ENCODE measurements at regions not wholly inside any gene's neighbourhood (a gene's known extent, or its start where the extent isn't known, plus 50 kb on each side); places are given as distances from the start of the nearest gene placed in this dataset.

- H3K36me3 ChIP-seq (ENCODE audit: insufficient read depth, low read length): no peaks in the 10 kb centered on the region
- no peaks in the 10 kb centered on the region for H3K27me3 ChIP-seq (ENCODE audit: insufficient read depth, low read depth, low read length)
- H3K27ac ChIP-seq (ENCODE audit: low read length): no peak overlapping the region
- H3F3A ChIP-seq (ENCODE audit: insufficient read depth, low read length, poor library complexity, severe bottlenecking): no peaks in the 10 kb centered on the region
- no peak overlapping the region for H2AFZ ChIP-seq (ENCODE audit: low read depth, low read length)
- no peak overlapping the region for H3K4me2 ChIP-seq (ENCODE audit: low read length)
- H3K9me2 ChIP-seq (ENCODE audit: insufficient read depth, low read length): no peaks in the 10 kb centered on the region
- TF ChIP-seq REST (IDR thresholded peaks at IDR 0.05; ENCODE audit: borderline replicate concordance): no peak
- TF ChIP-seq EP300 (conservative IDR thresholded peaks at IDR 0.05; ENCODE audit: poor library complexity, severe bottlenecking): no peak
- no peak for TF ChIP-seq EZH2 (IDR thresholded peaks at IDR 0.05; ENCODE audit: borderline replicate concordance, insufficient read depth, low read length, poor library complexity, severe bottlenecking)
- TF ChIP-seq SMC3 (conservative IDR thresholded peaks at IDR 0.05; ENCODE audit: poor library complexity): no peak
- no peak for TF ChIP-seq RAD21 (conservative IDR thresholded peaks at IDR 0.05)
- TF ChIP-seq POLR2AphosphoS5 (IDR thresholded peaks at IDR 0.05): no peak
- no peaks in the 10 kb centered on the region for H3K9me3 ChIP-seq (ENCODE audit: low read length)
- no peaks in the 10 kb centered on the region for H4K20me1 ChIP-seq (ENCODE audit: insufficient read depth)
- H3K9ac ChIP-seq (ENCODE audit: low read length): no peak overlapping the region
- no peaks in the 10 kb centered on the region for H3K79me2 ChIP-seq (replicated peaks; ENCODE audit: insufficient read depth, low read length)
- H3K4me3 ChIP-seq (ENCODE audit: low read length): no peak overlapping the region
Measured at GRCh38 chr1:63155437-63155836, 166.9 kb upstream of the FOXD3 start.

- H2AFZ ChIP-seq (ENCODE audit: low read depth, low read length): no peak overlapping the region
- H3F3A ChIP-seq (ENCODE audit: insufficient read depth, low read length, poor library complexity, severe bottlenecking): no peaks in the 10 kb centered on the region
- no peak overlapping the region for H3K9ac ChIP-seq (ENCODE audit: low read length)
- no peak overlapping the region for H3K4me3 ChIP-seq (ENCODE audit: low read length)
- no peak overlapping the region for H3K4me2 ChIP-seq (ENCODE audit: low read length)
- H3K27me3 ChIP-seq (ENCODE audit: insufficient read depth, low read depth, low read length): no peaks in the 10 kb centered on the region
- H3K27ac ChIP-seq (ENCODE audit: low read length): no peak overlapping the region
- no peaks in the 10 kb centered on the region for H3K9me2 ChIP-seq (ENCODE audit: insufficient read depth, low read length)
- no peaks in the 10 kb centered on the region for H3K36me3 ChIP-seq (ENCODE audit: insufficient read depth, low read length)
- TF ChIP-seq RAD21 (conservative IDR thresholded peaks at IDR 0.05): no peak
- TF ChIP-seq TAF1 (IDR thresholded peaks at IDR 0.05; ENCODE audit: low read depth): no peak
- TF ChIP-seq EP300 (conservative IDR thresholded peaks at IDR 0.05; ENCODE audit: poor library complexity, severe bottlenecking): no peak
- TF ChIP-seq CTCF (IDR thresholded peaks at IDR 0.05; ENCODE audit: poor library complexity, severe bottlenecking): no peak
- TF ChIP-seq REST (IDR thresholded peaks at IDR 0.05; ENCODE audit: borderline replicate concordance): no peak
- no peak for TF ChIP-seq MXI1 (conservative IDR thresholded peaks at IDR 0.05; ENCODE audit: poor library complexity, severe bottlenecking)
- TF ChIP-seq POLR2AphosphoS5 (IDR thresholded peaks at IDR 0.05): no peak
- no peak for TF ChIP-seq SMC3 (conservative IDR thresholded peaks at IDR 0.05; ENCODE audit: poor library complexity)
- no peak for TF ChIP-seq EZH2 (IDR thresholded peaks at IDR 0.05; ENCODE audit: borderline replicate concordance, insufficient read depth, low read length, poor library complexity, severe bottlenecking)
- no peaks in the 10 kb centered on the region for H4K20me1 ChIP-seq (ENCODE audit: insufficient read depth)
- H3K9me3 ChIP-seq (ENCODE audit: low read length): no peaks in the 10 kb centered on the region
- H3K79me2 ChIP-seq (replicated peaks; ENCODE audit: insufficient read depth, low read length): no peaks in the 10 kb centered on the region
Measured at GRCh38 chr1:63157085-63157484, 165.3 kb upstream of the FOXD3 start.

Measured in neural cell (in vitro differentiated cells).